Nephron progenitor cell (in vitro differentiated cells): ENCODE measurements at regions not wholly inside any gene's neighbourhood (a gene's known extent, or its start where the extent isn't known, plus 50 kb on each side); places are given as distances from the start of the nearest gene placed in this dataset.
A peak's percentile ranks its signal among the peaks of the same experiment; 100 is the strongest.

Experiments
- DNase-seq: peaks from one replicate; pipeline ENCODE4 v3.0.0; 2021
- H3K27ac Mint-ChIP-seq: 2 replicates; pipeline ENCODE4 v1.8.0; 2021; ENCODE audit warnings: mild to moderate bottlenecking, moderate library complexity, mixed read lengths
- H3K27me3 Mint-ChIP-seq: 2 replicates; pipeline ENCODE4 v1.8.0; 2021; ENCODE audit warnings: mild to moderate bottlenecking, low read depth, mixed read lengths; ENCODE audit not compliant: poor library complexity
- H3K36me3 Mint-ChIP-seq: 2 replicates; pipeline ENCODE4 v1.8.0; 2021; ENCODE audit warnings: low read depth, mixed read lengths
- H3K4me1 Mint-ChIP-seq: 2 replicates; pipeline ENCODE4 v1.8.0; 2021; ENCODE audit warnings: mixed read lengths
- H3K4me3 Mint-ChIP-seq: 2 replicates; pipeline ENCODE4 v1.8.0; 2021; ENCODE audit warnings: mild to moderate bottlenecking, moderate library complexity, mixed read lengths
- H3K9me3 Mint-ChIP-seq: 2 replicates; pipeline ENCODE4 v1.8.0; 2021; ENCODE audit warnings: mild to moderate bottlenecking, moderate library complexity, mixed read lengths
- CTCF ChIP-seq: fragments of 200-600 bp; sonication (generic); IDR thresholded peaks from 2 replicates; pipeline ENCODE4 v1.5.0; 2021; ENCODE audit warnings: antibody characterized with exemption

GRCh38 chr6:85354761-85355618 lies 94.9 kb upstream of the NT5E start:
- H3K27ac Mint-ChIP-seq: no peak overlapping the region
- no peak overlapping the region for H3K4me3 Mint-ChIP-seq

GRCh38 chr6:85353012-85353411 lies 96.9 kb upstream of the NT5E start:
- no peaks in the 10 kb centered on the region for H3K36me3 Mint-ChIP-seq

More at GRCh38 chr6:85354761-85355618, 94.9 kb upstream of the NT5E start:
- TF ChIP-seq CTCF: peak; percentile 97
- peak; percentile 76 for DNase-seq
- H3K27me3 Mint-ChIP-seq: peaks cover 8% of the 10 kb centered on the region
- no peaks in the 10 kb centered on the region for H3K36me3 Mint-ChIP-seq
- no peaks in the 10 kb centered on the region for H3K4me1 Mint-ChIP-seq
- no peaks in the 10 kb centered on the region for H3K9me3 Mint-ChIP-seq

GRCh38 chr6:85348643-85349042 lies 101.2 kb upstream of the NT5E start:
- no peak overlapping the region for H3K27ac Mint-ChIP-seq
- H3K4me1 Mint-ChIP-seq: no peaks in the 10 kb centered on the region
- peaks cover 16% of the 10 kb centered on the region for H3K27me3 Mint-ChIP-seq
- no peaks in the 10 kb centered on the region for H3K9me3 Mint-ChIP-seq
- H3K36me3 Mint-ChIP-seq: no peaks in the 10 kb centered on the region
- no peak for TF ChIP-seq CTCF
- DNase-seq: no peak
- no peak overlapping the region for H3K4me3 Mint-ChIP-seq

More at GRCh38 chr6:85353012-85353411, 96.9 kb upstream of the NT5E start:
- peaks cover 7% of the 10 kb centered on the region for H3K27me3 Mint-ChIP-seq
- H3K9me3 Mint-ChIP-seq: no peaks in the 10 kb centered on the region
- no peak overlapping the region for H3K27ac Mint-ChIP-seq
- DNase-seq: no peak
- no peak overlapping the region for H3K4me3 Mint-ChIP-seq
- H3K4me1 Mint-ChIP-seq: no peaks in the 10 kb centered on the region
- no peak for TF ChIP-seq CTCF

- Mint-ChIP-seq H3K27ac (no peak overlapping the region), H3K27me3 (peaks cover 16% of the 10 kb centered on the region), H3K9me3 (no peaks in the 10 kb centered on the region), H3K4me3 (no peak overlapping the region), H3K36me3 (no peaks in the 10 kb centered on the region), H3K4me1 (no peaks in the 10 kb centered on the region)
- TF ChIP-seq CTCF: no peak
- DNase-seq: no peak
Observed at GRCh38 chr6:85347812-85348211, 102.1 kb upstream of the NT5E start.

GRCh38 chr6:85346196-85346595 lies 103.7 kb upstream of the NT5E start:
- no peak overlapping the region for H3K27ac Mint-ChIP-seq
- no peaks in the 10 kb centered on the region for H3K9me3 Mint-ChIP-seq
- DNase-seq: no peak
- no peak for TF ChIP-seq CTCF
- H3K36me3 Mint-ChIP-seq: no peaks in the 10 kb centered on the region
- no peaks in the 10 kb centered on the region for H3K4me1 Mint-ChIP-seq
- H3K27me3 Mint-ChIP-seq: peaks cover 27% of the 10 kb centered on the region
- no peak overlapping the region for H3K4me3 Mint-ChIP-seq

GRCh38 chr6:85344996-85345395 lies 104.9 kb upstream of the NT5E start:
- Mint-ChIP-seq H3K4me3 (no peak overlapping the region), H3K36me3 (no peaks in the 10 kb centered on the region), H3K9me3 (no peaks in the 10 kb centered on the region), H3K27ac (no peak overlapping the region), H3K4me1 (no peaks in the 10 kb centered on the region), H3K27me3 (peaks cover 28% of the 10 kb centered on the region)
- no peak for TF ChIP-seq CTCF
- no peak for DNase-seq
